GM12878 (cell line): ENCODE measurements at regions not wholly inside any gene's neighbourhood (a gene's known extent, or its start where the extent isn't known, plus 50 kb on each side); places are given as distances from the start of the nearest gene placed in this dataset.

ENCODE experiments used
- ATAC-seq: fragments of 200-7000 bp; cut with Tn5 transposase; 3 replicates; pipeline ENCODE4 v1.9.1; 2020; ENCODE audit warnings: mild to moderate bottlenecking, moderate library complexity
- BruUV-seq: library from RNA; stranded (reverse); fragments of 400-500 nt; replicated peaks from 2 replicates; lab custom pipeline; 2021; lab: Mats Ljungman, UMichigan
- CTCF ChIA-PET: fragments of 300-600 bp; sonication (Branson Sonifier 250); formaldehyde crosslinking; extraction: SDS; loops from one replicate; lab custom pipeline; 2021; ENCODE audit warnings: inconsistent platforms; lab: Yijun Ruan, JAX
- POLR2A ChIA-PET: fragments of 350-600 bp; formaldehyde crosslinking; extraction: SDS; loops from one replicate; lab custom pipeline; 2021; ENCODE audit warnings: inconsistent platforms; lab: Charles Lee
- RAD21 ChIA-PET: fragments of 300-600 bp; sonication (Branson Sonifier 250); formaldehyde crosslinking; loops from one replicate; lab custom pipeline; 2023; ENCODE audit warnings: antibody characterized with exemption; ENCODE audit not compliant: unreplicated experiment; lab: Charles Lee
- SMC1A ChIA-PET: fragments of 300-600 bp; sonication (Branson Sonifier 250); formaldehyde crosslinking; loops from one replicate; lab custom pipeline; 2023; ENCODE audit not compliant: unreplicated experiment, uncharacterized antibody; lab: Charles Lee
- DNase-seq: peaks from one replicate; pipeline ENCODE4 v3.0.0-alpha.2; 2011; ENCODE audit warnings: low read depth, low spot score
- FAIRE-seq: peaks from 3 replicates; lab custom pipeline; 2011; peaks lifted over from hg19 to GRCh38; lab: Jason Lieb, UNC
- H2AFZ ChIP-seq: 2 replicates; pipeline ENCODE4 v1.6.0; 2011; ENCODE audit warnings: low read depth, low read length, control low read depth; ENCODE audit not compliant: control insufficient read depth
- H3K27ac ChIP-seq: 2 replicates; pipeline ENCODE4 v1.5.1; 2011; ENCODE audit warnings: control low read depth; ENCODE audit not compliant: control insufficient read depth, insufficient read depth
- H3K27me3 ChIP-seq, 2 experiments: replicated peaks in 1 of 2; 2 replicates each; pipeline versions ENCODE4 v1.6.0 to v1.6.1; 2011; ENCODE audit warnings: low read length in 1 of 2; ENCODE audit not compliant: control insufficient read depth in 2 of 2, insufficient read depth in 2 of 2
- H3K36me3 ChIP-seq, 2 experiments: 2 replicates each; pipeline ENCODE4 v1.5.1; 2011; ENCODE audit warnings: low read length in 1 of 2; ENCODE audit not compliant: control insufficient read depth in 2 of 2, insufficient read depth in 2 of 2
- H3K4me1 ChIP-seq: 2 replicates; pipeline ENCODE4 v1.6.1; 2011; ENCODE audit warnings: mild to moderate bottlenecking, low read length, moderate library complexity, mixed read lengths; ENCODE audit not compliant: control insufficient read depth, insufficient read depth
- H3K4me2 ChIP-seq: 2 replicates; pipeline ENCODE4 v1.6.0; 2011; ENCODE audit warnings: control low read depth; ENCODE audit not compliant: control insufficient read depth, insufficient read depth
- H3K4me3 ChIP-seq: fragments of 200-600 bp; sonication (generic); 2 replicates; pipeline ENCODE4 v1.5.1; 2016
- H3K79me2 ChIP-seq: 2 replicates; pipeline ENCODE4 v1.6.0; 2011; ENCODE audit warnings: low read length; ENCODE audit not compliant: control insufficient read depth, insufficient read depth
- H3K9ac ChIP-seq: 2 replicates; pipeline ENCODE4 v1.8.0; 2011; ENCODE audit warnings: low read length, control low read depth, mixed read lengths; ENCODE audit not compliant: control insufficient read depth, insufficient read depth
- H3K9me3 ChIP-seq: replicated peaks from 3 replicates; pipeline ENCODE4 v1.5.1; 2011; ENCODE audit warnings: mild to moderate bottlenecking, low read length; ENCODE audit not compliant: control insufficient read depth, insufficient read depth
- H4K20me1 ChIP-seq: 2 replicates; pipeline ENCODE4 v1.6.0; 2011; ENCODE audit not compliant: control insufficient read depth, insufficient read depth
- E2F8 ChIP-seq: fragments of 450-650 bp; IDR thresholded peaks from 2 replicates; pipeline ENCODE4 v1.6.1; 2018; ENCODE audit warnings: mild to moderate bottlenecking, low read depth, moderate library complexity; ENCODE audit not compliant: partially characterized antibody
- ESRRA ChIP-seq: IDR thresholded peaks from 2 replicates; pipeline ENCODE4 v1.6.1; 2012; ENCODE audit warnings: mild to moderate bottlenecking, low read length, improper control_type of control experiment
- ETV6 ChIP-seq, 2 experiments: fragments of 450-650 bp in 1 of 2; IDR thresholded peaks in 1 of 2; conservative IDR thresholded peaks in 1 of 2; 2 replicates each; pipeline ENCODE4 v1.6.1; 2014; ENCODE audit warnings: antibody characterized with exemption in 1 of 2, borderline replicate concordance in 1 of 2, low read depth in 1 of 2, mild to moderate bottlenecking in 1 of 2, moderate library complexity in 1 of 2
- MYB ChIP-seq: fragments of 150-350 bp; IDR thresholded peaks from 2 replicates; pipeline ENCODE4 v1.6.1; 2014; ENCODE audit warnings: mild to moderate bottlenecking, low read depth, low read length, borderline replicate concordance
- PAX5 ChIP-seq: IDR thresholded peaks from 2 replicates; pipeline ENCODE4 v1.6.1; 2011; ENCODE audit warnings: low read depth, low read length, borderline replicate concordance
- PAX8 ChIP-seq: fragments of 450-650 bp; IDR thresholded peaks from 2 replicates; pipeline ENCODE4 v1.6.1; 2017; ENCODE audit warnings: mild to moderate bottlenecking, moderate library complexity
- RELA ChIP-seq: fragments of 450-650 bp; IDR thresholded peaks from 2 replicates; pipeline ENCODE4 v1.8.0; 2014; ENCODE audit warnings: borderline replicate concordance; ENCODE audit not compliant: partially characterized antibody
- RUNX3 ChIP-seq: IDR thresholded peaks from 2 replicates; pipeline ENCODE4 v1.6.1; 2012; ENCODE audit warnings: low read length, inconsistent platforms
- SMAD1 ChIP-seq: fragments of 450-650 bp; IDR thresholded peaks from 2 replicates; pipeline ENCODE4 v1.6.1; 2018; ENCODE audit warnings: mild to moderate bottlenecking, low read depth; ENCODE audit not compliant: partially characterized antibody
- SUPT20H ChIP-seq: IDR thresholded peaks from 2 replicates; pipeline ENCODE4 v1.6.1; 2011; ENCODE audit warnings: low read depth, mild to moderate bottlenecking, low read length, moderate library complexity, borderline replicate concordance; ENCODE audit not compliant: control insufficient read depth
- ZNF24 ChIP-seq: fragments of 450-650 bp; IDR thresholded peaks from 2 replicates; pipeline ENCODE4 v1.6.1; 2017; ENCODE audit warnings: antibody characterized with exemption, mild to moderate bottlenecking
- ZNF622 ChIP-seq: fragments of 450-650 bp; IDR thresholded peaks from 2 replicates; pipeline ENCODE4 v1.6.1; 2017; ENCODE audit warnings: mild to moderate bottlenecking, inconsistent platforms
- WGBS: methylation state at CpG from one replicate; pipeline ENCODE4 v1.1.6; 2016; ENCODE audit warnings: low lambda C conversion rate; ENCODE audit not compliant: insufficient replicate concordance, insufficient coverage; ENCODE audit errors: missing lambda C conversion rate; 5-methylcytosine and 5-hydroxymethylcytosine counted together
- in situ Hi-C: fragments of 300-500 bp; cut with MboI; formaldehyde crosslinking; loops from 9 replicates; pipeline ENCODE4 v1.14.3; 2018; ENCODE audit warnings: mixed read lengths
- intact Hi-C: fragments of 100-400 bp; cut with micrococcal nuclease; formaldehyde crosslinking; loops from one replicate; pipeline ENCODE4 v1.14.2; 2022; ENCODE audit not compliant: unreplicated experiment
- TF ChIP-seq, protein P1 (sequence below): IDR thresholded peaks from 2 replicates; pipeline ENCODE4 v1.6.1; 2012; ENCODE audit warnings: mild to moderate bottlenecking, low read depth, low read length
- TF ChIP-seq, protein P2 (sequence below): fragments of 450-650 bp; IDR thresholded peaks from 2 replicates; pipeline ENCODE4 v1.6.1; 2017; ENCODE audit warnings: borderline replicate concordance

- TF ChIP-seq, protein P1, sequence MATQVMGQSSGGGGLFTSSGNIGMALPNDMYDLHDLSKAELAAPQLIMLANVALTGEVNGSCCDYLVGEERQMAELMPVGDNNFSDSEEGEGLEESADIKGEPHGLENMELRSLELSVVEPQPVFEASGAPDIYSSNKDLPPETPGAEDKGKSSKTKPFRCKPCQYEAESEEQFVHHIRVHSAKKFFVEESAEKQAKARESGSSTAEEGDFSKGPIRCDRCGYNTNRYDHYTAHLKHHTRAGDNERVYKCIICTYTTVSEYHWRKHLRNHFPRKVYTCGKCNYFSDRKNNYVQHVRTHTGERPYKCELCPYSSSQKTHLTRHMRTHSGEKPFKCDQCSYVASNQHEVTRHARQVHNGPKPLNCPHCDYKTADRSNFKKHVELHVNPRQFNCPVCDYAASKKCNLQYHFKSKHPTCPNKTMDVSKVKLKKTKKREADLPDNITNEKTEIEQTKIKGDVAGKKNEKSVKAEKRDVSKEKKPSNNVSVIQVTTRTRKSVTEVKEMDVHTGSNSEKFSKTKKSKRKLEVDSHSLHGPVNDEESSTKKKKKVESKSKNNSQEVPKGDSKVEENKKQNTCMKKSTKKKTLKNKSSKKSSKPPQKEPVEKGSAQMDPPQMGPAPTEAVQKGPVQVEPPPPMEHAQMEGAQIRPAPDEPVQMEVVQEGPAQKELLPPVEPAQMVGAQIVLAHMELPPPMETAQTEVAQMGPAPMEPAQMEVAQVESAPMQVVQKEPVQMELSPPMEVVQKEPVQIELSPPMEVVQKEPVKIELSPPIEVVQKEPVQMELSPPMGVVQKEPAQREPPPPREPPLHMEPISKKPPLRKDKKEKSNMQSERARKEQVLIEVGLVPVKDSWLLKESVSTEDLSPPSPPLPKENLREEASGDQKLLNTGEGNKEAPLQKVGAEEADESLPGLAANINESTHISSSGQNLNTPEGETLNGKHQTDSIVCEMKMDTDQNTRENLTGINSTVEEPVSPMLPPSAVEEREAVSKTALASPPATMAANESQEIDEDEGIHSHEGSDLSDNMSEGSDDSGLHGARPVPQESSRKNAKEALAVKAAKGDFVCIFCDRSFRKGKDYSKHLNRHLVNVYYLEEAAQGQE: no peak
- TF ChIP-seq MYB: no peak
- no peak for TF ChIP-seq SMAD1
- TF ChIP-seq ESRRA: no peak
- TF ChIP-seq, all 136 proteins: peak for 0
Observed at GRCh38 chr9:84609779-84610178, 59.8 kb upstream of the NTRK2 start (continued).

- no peak overlapping the region for H2AFZ ChIP-seq
Observed at GRCh38 chr9:84613431-84613830, 56.1 kb upstream of the NTRK2 start.

More at GRCh38 chr9:84613431-84613830, 56.1 kb upstream of the NTRK2 start:
- RAD21 ChIA-PET: no interaction called here
- Histone ChIP-seq H3K27me3 (no peaks in the 10 kb centered on the region), H3K9me3 (no peaks in the 10 kb centered on the region), H3K79me2 (no peaks in the 10 kb centered on the region)
- no peak for TF ChIP-seq E2F8
- TF ChIP-seq RELA: no peak
- TF ChIP-seq PAX5: no peak
- TF ChIP-seq PAX8: no peak
- TF ChIP-seq, protein P2, sequence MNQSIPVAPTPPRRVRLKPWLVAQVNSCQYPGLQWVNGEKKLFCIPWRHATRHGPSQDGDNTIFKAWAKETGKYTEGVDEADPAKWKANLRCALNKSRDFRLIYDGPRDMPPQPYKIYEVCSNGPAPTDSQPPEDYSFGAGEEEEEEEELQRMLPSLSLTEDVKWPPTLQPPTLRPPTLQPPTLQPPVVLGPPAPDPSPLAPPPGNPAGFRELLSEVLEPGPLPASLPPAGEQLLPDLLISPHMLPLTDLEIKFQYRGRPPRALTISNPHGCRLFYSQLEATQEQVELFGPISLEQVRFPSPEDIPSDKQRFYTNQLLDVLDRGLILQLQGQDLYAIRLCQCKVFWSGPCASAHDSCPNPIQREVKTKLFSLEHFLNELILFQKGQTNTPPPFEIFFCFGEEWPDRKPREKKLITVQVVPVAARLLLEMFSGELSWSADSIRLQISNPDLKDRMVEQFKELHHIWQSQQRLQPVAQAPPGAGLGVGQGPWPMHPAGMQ: no peak
- no peak for TF ChIP-seq ETV6 (conservative IDR thresholded peaks at IDR 0.05 in 1 of 2, IDR thresholded peaks at IDR 0.05 in 1 of 2; ENCODE audit: borderline replicate concordance in 1 of 2, low read depth in 1 of 2)
- TF ChIP-seq SUPT20H: no peak
- TF ChIP-seq RUNX3: no peak
- no peak for TF ChIP-seq ZNF24
- TF ChIP-seq ZNF622: no peak
- TF ChIP-seq, all 136 proteins: peak for 0
- no peaks in the 10 kb centered on the region for H4K20me1 ChIP-seq
- in situ Hi-C loops (no loop called here), intact Hi-C loops (no loop called here)
- DNase-seq (no peak), ATAC-seq (no peak), FAIRE-seq (no peak)
- H3K4me3 ChIP-seq: no peak overlapping the region
- POLR2A ChIA-PET: no interaction called here
- no TSS peak for BruUV-seq
- CTCF ChIA-PET: no interaction called here
- H3K27ac ChIP-seq: no peak overlapping the region
- SMC1A ChIA-PET: no interaction called here
- H3K9ac ChIP-seq: no peak overlapping the region
- 2% methylated on average over 2 of the region's 2 CpGs for WGBS
- H3K4me2 ChIP-seq: no peak overlapping the region
- H3K4me1 ChIP-seq: no peaks in the 10 kb centered on the region
- H3K36me3 ChIP-seq: no peaks in the 10 kb centered on the region
